ENCODE measurements at regions not wholly inside any gene's neighbourhood (a gene's known extent, or its start where the extent isn't known, plus 50 kb on each side); places are given as distances from the start of the nearest gene placed in this dataset.

DNA sequence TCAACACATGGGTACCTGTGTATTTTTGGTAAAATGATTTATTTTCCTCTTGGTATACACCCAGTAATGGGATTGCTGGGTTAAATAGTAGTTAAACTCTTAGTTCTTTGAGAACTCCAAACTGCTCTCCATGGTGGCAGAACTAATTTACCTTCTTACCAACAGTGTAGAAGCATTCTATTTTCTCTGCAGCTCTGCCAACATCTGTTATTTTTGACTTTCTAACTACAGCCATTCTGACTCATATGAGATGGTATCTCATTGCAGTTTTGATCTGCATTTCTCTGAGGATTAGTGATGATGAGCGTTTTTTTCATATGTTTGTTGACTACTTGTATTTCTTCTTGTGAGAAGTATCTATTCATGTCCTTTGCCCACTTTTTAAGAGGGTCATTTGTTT is 180.6 kb downstream of the FSIP2 start:
- POLR2A ChIA-PET, result no interaction called here
- CTCF ChIA-PET, result no interaction called here
- DNase-seq (ENCODE audit: low read depth, low spot score), result no peak
- H3K4me3 ChIP-seq (ENCODE audit: low read depth, low read length), result no peak overlapping the region
- TF ChIP-seq, protein P1, sequence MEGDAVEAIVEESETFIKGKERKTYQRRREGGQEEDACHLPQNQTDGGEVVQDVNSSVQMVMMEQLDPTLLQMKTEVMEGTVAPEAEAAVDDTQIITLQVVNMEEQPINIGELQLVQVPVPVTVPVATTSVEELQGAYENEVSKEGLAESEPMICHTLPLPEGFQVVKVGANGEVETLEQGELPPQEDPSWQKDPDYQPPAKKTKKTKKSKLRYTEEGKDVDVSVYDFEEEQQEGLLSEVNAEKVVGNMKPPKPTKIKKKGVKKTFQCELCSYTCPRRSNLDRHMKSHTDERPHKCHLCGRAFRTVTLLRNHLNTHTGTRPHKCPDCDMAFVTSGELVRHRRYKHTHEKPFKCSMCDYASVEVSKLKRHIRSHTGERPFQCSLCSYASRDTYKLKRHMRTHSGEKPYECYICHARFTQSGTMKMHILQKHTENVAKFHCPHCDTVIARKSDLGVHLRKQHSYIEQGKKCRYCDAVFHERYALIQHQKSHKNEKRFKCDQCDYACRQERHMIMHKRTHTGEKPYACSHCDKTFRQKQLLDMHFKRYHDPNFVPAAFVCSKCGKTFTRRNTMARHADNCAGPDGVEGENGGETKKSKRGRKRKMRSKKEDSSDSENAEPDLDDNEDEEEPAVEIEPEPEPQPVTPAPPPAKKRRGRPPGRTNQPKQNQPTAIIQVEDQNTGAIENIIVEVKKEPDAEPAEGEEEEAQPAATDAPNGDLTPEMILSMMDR (IDR thresholded peaks at IDR 0.05; ENCODE audit: insufficient read depth, low read length, missing control alignments), result no peak

DNA sequence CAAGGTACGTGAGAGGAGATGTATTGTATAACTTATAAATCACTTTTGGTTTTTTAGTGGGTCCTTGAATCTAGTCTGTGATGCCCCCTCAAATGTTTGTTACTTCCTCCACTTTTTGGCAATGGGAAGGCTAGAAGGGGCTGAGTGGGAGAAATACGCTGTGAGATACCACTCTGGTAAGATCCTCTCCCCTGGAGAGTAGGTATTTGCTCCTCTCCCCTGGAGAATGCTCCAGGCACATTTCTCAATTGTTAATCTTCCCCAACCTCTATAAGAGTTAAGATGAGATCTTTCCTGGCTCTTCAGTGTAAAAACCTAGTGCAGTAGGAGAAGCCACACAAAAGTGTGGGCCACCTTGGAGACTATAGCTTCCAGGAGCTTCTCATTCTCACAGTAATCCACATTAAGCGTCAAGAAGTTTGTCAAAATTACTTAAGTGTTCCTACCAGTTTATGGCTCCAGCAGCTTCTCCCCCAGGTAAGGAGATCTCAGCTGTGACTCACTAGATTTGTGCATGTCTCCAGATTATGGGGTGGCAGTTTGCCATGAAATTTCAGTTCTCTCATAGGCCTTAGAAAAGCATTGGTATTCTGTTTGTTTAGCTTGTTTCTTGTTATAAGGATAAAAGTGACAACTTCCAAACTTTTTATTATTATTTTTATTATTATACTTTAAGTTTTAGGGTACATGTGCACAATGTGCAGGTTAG is 182.6 kb downstream of the FSIP2 start:
- TF ChIP-seq, protein P1 (IDR thresholded peaks at IDR 0.05; ENCODE audit: insufficient read depth, low read length, missing control alignments), result no peak
- DNase-seq (ENCODE audit: low read depth, low spot score), result no peak
- no peak overlapping the region for H3K4me3 ChIP-seq (ENCODE audit: low read depth, low read length)
- POLR2A ChIA-PET, result no interaction called here
- CTCF ChIA-PET, result no interaction called here

DNA sequence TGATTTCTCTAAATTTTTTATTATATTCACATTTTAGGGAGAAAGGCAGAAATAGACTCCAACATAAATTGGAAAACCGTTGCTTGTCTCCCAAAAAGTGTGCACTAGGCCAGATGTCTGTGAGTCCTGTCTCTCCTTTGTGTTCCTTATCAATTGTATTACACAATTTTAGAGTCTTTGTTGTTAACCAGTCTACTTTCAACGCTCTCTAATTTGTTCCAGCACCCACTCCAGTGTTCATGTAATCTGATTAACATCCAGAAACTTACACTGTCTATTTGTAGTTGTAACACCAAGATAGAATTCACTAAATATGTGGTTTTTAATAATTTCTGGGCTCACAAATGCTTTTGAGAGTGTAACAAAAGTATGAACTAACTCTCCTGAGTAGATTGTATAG is 195.6 kb downstream of the FSIP2 start:
- no peak for DNase-seq (ENCODE audit: low read depth, low spot score)
- ChIA-PET CTCF (no interaction called here), POLR2A (no interaction called here)
- TF ChIP-seq, protein P1 (IDR thresholded peaks at IDR 0.05; ENCODE audit: insufficient read depth, low read length, missing control alignments), result no peak
- H3K4me3 ChIP-seq (ENCODE audit: low read depth, low read length), result no peak overlapping the region

DNA sequence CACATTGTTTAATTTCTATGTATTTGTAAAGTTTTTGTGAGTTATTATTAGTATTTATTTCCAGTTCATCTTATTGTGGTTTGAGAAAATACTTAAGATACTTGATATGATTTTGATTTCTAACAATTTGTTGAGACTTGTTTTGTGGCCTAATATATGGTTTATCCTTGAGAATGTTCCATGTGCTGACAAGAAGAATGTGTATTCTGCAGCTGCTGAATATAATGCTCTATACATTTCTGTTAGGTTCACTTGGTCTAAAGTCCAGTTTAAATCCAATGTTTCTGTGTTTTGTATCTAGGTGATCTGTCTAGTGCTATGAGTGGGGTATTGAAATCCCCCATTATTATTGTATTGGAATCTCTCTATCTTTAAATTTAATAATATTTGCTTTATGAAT is 201.3 kb downstream of the FSIP2 start:
- no peak for DNase-seq (ENCODE audit: low read depth, low spot score)
- CTCF ChIA-PET, result no interaction called here
- POLR2A ChIA-PET, result no interaction called here
- no peak overlapping the region for H3K4me3 ChIP-seq (ENCODE audit: low read depth, low read length)
- TF ChIP-seq, protein P1 (IDR thresholded peaks at IDR 0.05; ENCODE audit: insufficient read depth, low read length, missing control alignments), result no peak

DNA sequence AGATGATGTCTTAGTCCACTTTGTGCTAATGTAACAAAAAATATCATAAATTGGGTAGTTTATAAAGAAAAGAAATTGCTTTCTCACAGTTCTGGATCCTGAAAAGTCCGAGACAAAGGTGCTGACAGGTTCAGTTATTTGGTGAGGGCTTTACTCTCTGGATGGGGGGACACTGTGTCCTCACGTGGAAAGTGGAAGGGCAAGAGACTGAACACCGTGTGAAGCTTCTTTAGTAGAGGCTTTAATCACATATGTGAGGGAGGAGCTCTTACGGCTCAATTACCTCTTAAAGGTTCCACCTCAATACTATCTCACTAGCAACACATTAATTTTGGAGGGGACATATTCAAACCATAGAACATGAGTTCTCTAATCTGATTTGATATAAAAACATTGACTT is 204.3 kb downstream of the FSIP2 start:
- ChIA-PET CTCF (no interaction called here), POLR2A (no interaction called here)
- TF ChIP-seq, protein P1 (IDR thresholded peaks at IDR 0.05; ENCODE audit: insufficient read depth, low read length, missing control alignments), result no peak
- H3K4me3 ChIP-seq (ENCODE audit: low read depth, low read length), result no peak overlapping the region
- DNase-seq (ENCODE audit: low read depth, low spot score), result no peak

DNA sequence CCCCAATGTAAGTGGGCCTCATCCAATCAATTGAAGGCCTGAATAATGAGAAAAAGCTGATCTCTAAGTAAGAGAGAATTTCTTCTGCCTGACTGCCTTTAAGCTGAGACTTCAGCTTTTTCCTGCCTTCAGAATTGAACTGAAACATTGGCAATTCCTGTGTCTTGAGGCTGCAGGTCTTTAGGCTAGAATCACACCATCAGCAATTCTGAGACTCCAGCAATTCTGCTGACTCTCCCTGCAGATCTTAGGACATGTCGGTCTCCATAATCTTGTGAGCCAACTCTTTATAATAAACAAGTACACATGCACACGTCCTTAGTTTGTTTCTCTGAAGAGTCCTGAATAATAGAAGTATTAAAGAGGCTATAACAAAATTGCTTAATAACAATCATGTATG is 209.1 kb downstream of the FSIP2 start:
- CTCF ChIA-PET, result no interaction called here
- TF ChIP-seq, protein P1 (IDR thresholded peaks at IDR 0.05; ENCODE audit: insufficient read depth, low read length, missing control alignments), result no peak

More for the DNA sequence above, 209.1 kb downstream of the FSIP2 start:
- POLR2A ChIA-PET, result no interaction called here
- no peak overlapping the region for H3K4me3 ChIP-seq (ENCODE audit: low read depth, low read length)
- DNase-seq (ENCODE audit: low read depth, low spot score), result no peak
